ENCODE measurements at regions not wholly inside any gene's neighbourhood (a gene's known extent, or its start where the extent isn't known, plus 50 kb on each side); places are given as distances from the start of the nearest gene placed in this dataset.

DNA sequence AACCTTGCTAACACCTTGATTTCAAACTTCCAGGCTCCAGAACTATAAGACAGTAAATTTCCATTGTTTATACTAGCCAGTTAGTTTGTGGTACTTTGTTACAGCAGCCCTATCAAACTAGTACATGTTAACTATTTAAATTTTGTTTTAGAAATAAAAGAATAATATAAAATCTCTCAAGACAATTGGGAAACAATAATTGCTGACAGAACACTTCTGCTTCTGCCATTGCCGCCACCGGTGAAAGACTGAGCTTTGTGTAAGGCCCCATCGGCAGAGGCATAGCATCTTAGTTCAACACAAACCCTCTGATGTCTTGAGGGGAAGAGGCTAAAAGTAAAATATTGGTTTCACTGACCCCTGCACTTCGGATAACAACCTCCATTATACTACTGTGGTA lies 1607.1 kb upstream of the SEL1L start:
- TF ChIP-seq, protein P1, sequence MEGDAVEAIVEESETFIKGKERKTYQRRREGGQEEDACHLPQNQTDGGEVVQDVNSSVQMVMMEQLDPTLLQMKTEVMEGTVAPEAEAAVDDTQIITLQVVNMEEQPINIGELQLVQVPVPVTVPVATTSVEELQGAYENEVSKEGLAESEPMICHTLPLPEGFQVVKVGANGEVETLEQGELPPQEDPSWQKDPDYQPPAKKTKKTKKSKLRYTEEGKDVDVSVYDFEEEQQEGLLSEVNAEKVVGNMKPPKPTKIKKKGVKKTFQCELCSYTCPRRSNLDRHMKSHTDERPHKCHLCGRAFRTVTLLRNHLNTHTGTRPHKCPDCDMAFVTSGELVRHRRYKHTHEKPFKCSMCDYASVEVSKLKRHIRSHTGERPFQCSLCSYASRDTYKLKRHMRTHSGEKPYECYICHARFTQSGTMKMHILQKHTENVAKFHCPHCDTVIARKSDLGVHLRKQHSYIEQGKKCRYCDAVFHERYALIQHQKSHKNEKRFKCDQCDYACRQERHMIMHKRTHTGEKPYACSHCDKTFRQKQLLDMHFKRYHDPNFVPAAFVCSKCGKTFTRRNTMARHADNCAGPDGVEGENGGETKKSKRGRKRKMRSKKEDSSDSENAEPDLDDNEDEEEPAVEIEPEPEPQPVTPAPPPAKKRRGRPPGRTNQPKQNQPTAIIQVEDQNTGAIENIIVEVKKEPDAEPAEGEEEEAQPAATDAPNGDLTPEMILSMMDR (IDR thresholded peaks at IDR 0.05; ENCODE audit: borderline replicate concordance, extremely low read depth, low read length, poor library complexity, severe bottlenecking), result no peak
- no peak for TF ChIP-seq EZH2 (IDR thresholded peaks at IDR 0.05; ENCODE audit: borderline replicate concordance, low read depth, low read length, severe bottlenecking)

Measured in DND-41 (cell line).